ENCODE measurements at regions not wholly inside any gene's neighbourhood (a gene's known extent, or its start where the extent isn't known, plus 50 kb on each side); places are given as distances from the start of the nearest gene placed in this dataset.

- TF ChIP-seq AR (CRISPR knock-in tag; IDR thresholded peaks at IDR 0.05) (no peak), CTCF (IDR thresholded peaks at IDR 0.05) (no peak), ZNF671 (CRISPR knock-in tag; IDR thresholded peaks at IDR 0.05) (no peak), RELA (CRISPR knock-in tag; IDR thresholded peaks at IDR 0.05; ENCODE audit: borderline replicate concordance) (no peak), ZNF532 (CRISPR knock-in tag; IDR thresholded peaks at IDR 0.05; ENCODE audit: borderline replicate concordance) (no peak), IRF1 (CRISPR knock-in tag; IDR thresholded peaks at IDR 0.05) (no peak), NFE2L1 (CRISPR knock-in tag; IDR thresholded peaks at IDR 0.05) (no peak), SP1 (CRISPR knock-in tag; conservative IDR thresholded peaks at IDR 0.05) (no peak), NFATC4 (CRISPR knock-in tag; IDR thresholded peaks at IDR 0.05) (no peak), ZNF138 (CRISPR knock-in tag; conservative IDR thresholded peaks at IDR 0.05) (no peak), CREB1 (CRISPR knock-in tag; IDR thresholded peaks at IDR 0.05) (no peak), GTF2I (CRISPR knock-in tag; conservative IDR thresholded peaks at IDR 0.05) (no peak), E2F4 (CRISPR knock-in tag; IDR thresholded peaks at IDR 0.05; ENCODE audit: borderline replicate concordance, low read depth) (no peak)
These were observed 121.3 kb downstream of the PPP1R3A start (continued) for GRCh38 chr7:113797420-113798010.

GRCh38 chr7:113796557-113796956, 122.3 kb downstream of the PPP1R3A start:
- peak; percentile 71 for ATAC-seq
- POLR2A ChIA-PET, result interaction anchor here (0.6 kb wide), 1 partner anchor 13 kb away, joined by 3 read pairs; no protein-coding TSS in a partner anchor
- Mint-ChIP-seq H3K4me3 (no peak overlapping the region), H3K4me1 (peaks cover 7% of the 10 kb centered on the region; the same call in 1 of the 2 replicates), H3K27me3 (ENCODE audit: low read depth) (no peaks in the 10 kb centered on the region), H3K27ac (no peak overlapping the region), H3K9me3 (no peaks in the 10 kb centered on the region), H3K36me3 (no peaks in the 10 kb centered on the region)
- DNase-seq (ENCODE audit: low spot score), result no peak
- CTCF ChIA-PET, result no interaction called here
- TF ChIP-seq FOXK1 (CRISPR knock-in tag; IDR thresholded peaks at IDR 0.05) (no peak), MLX (CRISPR knock-in tag; IDR thresholded peaks at IDR 0.05) (no peak), ZNF232 (CRISPR knock-in tag; IDR thresholded peaks at IDR 0.05) (no peak), ETV6 (CRISPR knock-in tag; IDR thresholded peaks at IDR 0.05) (no peak), TEAD4 (CRISPR knock-in tag; IDR thresholded peaks at IDR 0.05) (no peak), ZNF138 (CRISPR knock-in tag; conservative IDR thresholded peaks at IDR 0.05) (no peak), ZNF121 (CRISPR knock-in tag; IDR thresholded peaks at IDR 0.05) (no peak), ZBTB21 (CRISPR knock-in tag; IDR thresholded peaks at IDR 0.05; ENCODE audit: borderline replicate concordance) (no peak), ZNF425 (CRISPR knock-in tag; conservative IDR thresholded peaks at IDR 0.05) (no peak), RORB (CRISPR knock-in tag; IDR thresholded peaks at IDR 0.05) (no peak)

Measured in WTC11 (cell line).